NCI-H1092 treated with DMSO at 0.1 percent for 48 hours (cell line): ENCODE measurements at regions not wholly inside any gene's neighbourhood (a gene's known extent, or its start where the extent isn't known, plus 50 kb on each side); places are given as distances from the start of the nearest gene placed in this dataset.

Experiments
- DNase-seq: peaks from one replicate; lab custom pipeline; 2025; lab: John Stamatoyannopoulos, UW

DNA sequence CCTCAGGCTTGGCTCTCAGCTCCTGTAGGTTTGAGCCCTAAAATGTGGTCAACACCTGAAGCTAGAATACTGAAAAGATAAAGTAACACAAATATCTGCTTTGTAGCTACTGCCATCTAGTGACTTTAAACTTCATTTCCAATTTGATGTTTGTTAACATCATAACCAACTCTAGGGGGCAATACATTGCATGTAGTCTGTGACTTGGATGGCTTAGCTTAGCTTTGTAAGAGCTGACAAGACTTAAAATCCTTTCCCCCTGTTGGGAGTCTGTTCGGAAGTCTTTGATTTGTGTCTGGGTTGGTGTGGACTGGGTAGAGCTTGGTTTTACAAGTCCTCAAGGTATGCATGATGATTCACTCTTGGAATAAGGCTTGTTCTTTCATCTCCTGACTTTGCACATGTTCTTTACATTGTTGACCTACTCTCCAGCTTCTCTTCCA lies 51.7 kb downstream of the SCN11A start:
- peak; percentile 67 for DNase-seq

DNA sequence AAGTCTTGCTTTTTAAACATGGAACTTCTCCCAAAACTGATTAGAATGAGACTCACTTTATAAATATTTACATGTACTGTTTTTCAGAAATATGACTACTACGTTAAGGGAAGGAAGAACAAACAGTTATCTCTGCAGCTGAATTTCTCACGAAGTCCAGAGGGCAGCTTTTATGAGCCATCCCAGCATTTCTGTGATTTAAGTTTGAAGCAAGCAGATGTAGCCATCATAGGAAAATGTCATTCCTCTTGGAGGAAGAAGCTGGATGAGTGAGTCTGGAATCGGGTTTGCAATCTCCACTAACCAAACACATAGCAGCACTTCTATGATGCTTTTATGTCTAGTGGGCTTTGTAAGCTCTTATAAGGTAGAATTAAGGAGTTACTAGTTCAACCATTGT lies 53.7 kb downstream of the SCN11A start:
- no peak for DNase-seq

DNA sequence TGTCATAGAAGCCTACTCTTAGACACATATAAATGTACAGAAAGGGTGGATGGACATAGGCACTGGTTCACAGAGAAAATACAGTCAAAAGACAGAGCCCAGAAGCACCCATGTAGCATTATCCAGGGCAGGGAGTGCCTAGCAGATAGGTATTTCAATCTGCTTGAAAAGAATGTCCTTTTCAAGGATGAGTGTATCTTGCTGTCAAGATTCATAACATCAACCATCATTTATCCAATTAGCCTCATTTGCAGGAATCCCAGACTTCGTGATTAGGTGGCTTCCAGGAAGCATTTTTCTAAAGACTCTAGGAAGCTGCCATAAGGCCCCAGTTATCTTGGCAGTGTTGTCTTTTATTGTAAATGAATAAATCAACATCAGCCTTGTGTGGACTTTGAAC lies 55.6 kb downstream of the SCN11A start:
- DNase-seq: no peak

DNA sequence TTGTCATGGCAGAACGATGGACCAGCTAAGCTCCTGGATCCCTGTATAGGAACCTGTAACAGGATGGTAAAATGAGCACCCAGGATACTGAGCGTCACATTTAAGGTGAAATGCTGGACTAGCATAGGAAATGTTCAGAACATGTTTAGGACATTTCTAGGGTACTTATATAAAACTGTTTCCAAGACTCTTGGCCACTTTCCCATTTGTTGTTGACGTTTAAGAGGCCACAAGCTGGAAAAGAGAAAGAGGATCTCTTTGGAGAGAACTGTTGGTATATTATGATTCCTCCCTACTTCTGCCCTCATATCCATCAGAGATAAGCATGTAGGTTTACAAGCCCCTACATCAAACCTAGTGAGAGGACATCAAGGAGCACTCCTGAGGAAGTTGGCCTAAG lies 57.5 kb downstream of the SCN11A start:
- DNase-seq: no peak

DNA sequence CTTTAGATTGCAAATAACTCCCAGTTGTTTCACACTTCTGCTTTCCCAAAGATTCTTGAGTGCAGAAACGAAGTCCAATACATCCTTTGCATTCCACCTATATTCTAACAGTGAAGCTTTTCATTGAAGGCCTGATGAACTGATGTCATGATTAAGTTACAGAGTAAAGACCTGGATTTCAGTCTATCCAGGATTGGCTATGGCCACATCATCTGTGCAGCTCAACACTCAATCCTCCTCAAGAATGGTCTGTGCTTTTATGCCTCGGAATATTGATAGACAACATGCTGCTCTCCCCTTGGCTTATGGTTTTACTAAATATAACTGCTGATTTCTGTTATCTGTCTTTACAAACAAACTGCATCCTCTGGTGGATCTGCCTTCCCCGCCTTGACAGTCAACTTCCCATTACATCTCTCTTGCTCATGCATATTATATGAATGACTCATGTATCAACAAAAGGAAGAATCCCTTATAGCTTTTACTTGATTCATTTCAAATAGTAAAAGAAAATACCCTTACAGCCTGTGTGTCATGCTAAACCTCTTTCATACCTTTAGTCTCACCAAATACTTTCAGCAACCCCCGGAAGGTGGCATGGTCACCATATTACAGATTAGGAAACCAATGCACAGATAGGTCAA lies 59.5 kb downstream of the SCN11A start:
- no peak for DNase-seq

DNA sequence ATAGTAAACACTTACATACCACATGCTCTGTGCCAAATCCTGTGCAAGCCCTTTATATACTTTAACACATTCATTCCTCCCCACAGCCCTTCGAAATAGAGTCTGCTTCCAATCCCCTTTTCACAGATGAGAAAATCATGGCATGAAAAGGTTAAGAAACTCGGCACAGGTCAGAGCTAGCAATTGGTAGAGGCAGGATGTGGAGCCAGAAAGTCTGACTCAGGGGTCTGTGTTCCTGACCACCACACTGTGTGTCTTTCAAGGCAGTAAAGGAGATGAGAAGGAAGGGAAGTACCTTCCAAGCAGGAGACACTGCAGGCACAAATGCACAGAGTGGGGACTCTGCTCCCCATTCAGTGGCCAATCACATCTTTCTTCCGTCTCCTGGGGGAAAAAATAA lies 61.1 kb downstream of the SCN11A start:
- DNase-seq: no peak

DNA sequence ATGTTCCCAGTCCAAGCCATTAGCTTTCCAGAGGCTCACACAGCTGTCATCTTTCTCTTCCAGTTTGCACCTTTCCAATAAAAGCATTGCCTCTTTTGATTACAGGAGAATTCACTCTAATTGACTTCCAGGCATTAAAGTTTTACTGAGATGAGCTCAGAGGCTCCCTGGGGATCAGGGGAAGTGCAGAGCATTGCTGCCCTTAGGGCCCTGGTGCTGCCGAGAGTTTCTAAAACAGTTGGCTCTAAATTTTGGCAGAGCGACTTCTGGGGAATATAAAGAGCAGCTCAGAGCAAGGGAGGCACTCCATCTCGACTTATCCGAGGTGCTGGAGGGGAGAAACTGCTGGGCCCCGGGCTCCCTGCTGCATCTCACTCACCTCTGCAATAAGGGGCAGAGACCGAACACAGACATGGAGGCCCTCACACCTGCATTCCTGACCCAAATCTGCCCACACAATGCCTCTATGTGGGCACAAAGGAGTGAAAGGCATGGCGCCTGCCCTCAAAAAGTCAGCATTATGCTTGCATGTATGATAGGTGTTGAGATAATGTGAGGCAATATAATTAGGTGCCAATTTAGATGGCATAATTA lies 61.7 kb downstream of the SCN11A start:
- DNase-seq: no peak

DNA sequence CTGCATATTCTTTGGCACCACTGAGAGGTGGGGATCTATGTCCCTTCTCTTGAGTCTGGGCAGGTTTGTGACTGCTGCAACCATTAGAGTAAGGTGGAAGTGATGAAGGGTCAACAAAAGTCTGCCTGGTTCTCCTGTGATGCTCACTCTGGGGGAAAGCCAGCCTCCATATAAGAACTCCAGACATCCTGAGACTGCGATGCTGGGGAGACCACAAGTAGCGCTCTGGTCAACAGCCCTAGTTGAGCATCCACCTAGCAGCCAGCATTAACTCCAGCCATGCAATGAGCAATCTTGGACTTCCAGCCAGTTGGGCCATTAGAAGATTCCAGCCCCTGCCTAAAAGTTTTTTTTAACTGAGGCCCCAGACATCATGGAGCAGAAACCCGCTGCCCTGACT lies 62.8 kb downstream of the SCN11A start:
- DNase-seq: no peak

DNA sequence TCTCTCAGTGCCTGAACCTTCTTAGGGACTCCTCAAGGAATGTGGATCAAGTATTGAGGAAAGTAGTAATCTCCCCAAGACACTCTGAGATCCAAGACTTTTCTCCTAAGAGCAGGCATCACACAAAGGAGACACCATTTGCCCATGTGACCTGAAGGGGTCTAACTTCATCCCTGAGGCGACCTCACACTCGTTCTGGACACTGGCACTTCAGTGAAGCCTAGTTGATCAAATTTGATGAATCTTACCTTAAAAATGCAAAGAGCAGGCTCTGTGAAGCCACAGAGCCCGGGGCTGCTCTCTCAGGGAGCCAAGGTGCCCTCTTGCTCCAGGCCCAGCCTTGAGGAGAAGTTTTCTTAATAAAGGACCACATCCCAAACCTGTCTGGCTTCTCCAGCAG lies 64.3 kb downstream of the SCN11A start:
- no peak for DNase-seq

DNA sequence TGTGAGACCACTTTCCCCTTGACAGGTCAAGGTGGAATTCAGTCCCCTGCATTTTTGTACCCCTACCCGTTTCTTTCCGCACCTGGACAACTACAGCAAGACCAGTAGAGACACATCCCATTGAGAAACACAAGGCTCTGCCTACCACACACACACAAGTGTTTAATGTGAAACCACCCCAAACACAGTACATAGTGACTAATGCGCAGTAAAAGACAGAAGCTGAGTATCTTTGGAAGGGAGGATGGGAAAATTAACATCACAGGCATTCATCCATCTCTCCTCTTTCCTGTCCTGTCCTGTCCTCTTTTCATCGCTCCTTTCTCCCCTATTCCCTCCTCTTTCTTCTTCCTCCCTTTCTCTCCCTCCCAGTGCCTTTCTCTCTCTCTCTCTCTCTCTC lies 64.8 kb downstream of the SCN11A start:
- DNase-seq: no peak

DNA sequence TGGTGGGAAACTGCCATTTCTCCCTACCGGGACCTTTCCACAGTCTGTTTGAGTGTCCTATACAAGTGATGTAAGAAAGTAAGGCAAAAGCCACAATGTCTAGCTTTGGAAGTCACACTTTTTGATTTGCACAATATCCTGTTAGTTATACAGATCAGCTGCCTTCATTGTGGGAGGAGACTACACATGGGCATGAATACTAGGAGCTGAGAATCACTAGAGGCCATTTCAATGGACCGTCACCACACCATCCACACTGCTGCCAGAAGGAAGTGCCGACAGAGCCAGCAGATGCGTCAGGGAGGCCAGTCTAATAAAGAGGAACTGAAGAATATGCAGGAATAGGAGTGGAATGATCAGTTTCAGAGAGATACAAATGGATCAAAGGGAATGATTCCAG lies 65.8 kb downstream of the SCN11A start:
- DNase-seq: no peak

DNA sequence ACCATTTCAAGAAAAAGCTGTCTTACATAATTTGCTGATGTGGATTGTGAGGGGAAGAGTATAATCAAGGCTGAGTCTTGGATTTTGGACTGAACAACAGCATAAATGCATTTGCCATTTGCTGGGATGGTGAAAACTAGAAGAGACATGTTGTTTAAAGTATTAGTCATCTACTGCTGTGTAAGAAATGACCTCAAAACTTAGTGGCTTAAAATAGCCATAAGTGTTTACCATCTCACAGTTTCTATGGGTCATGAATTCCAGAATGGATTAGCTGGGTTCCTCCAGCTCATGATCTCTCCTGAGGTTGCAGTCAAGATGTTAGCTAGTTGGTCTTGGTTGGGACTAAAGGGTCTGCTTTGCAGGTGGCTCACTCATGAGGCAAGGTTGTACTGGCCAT lies 66.2 kb downstream of the SCN11A start:
- no peak for DNase-seq

DNA sequence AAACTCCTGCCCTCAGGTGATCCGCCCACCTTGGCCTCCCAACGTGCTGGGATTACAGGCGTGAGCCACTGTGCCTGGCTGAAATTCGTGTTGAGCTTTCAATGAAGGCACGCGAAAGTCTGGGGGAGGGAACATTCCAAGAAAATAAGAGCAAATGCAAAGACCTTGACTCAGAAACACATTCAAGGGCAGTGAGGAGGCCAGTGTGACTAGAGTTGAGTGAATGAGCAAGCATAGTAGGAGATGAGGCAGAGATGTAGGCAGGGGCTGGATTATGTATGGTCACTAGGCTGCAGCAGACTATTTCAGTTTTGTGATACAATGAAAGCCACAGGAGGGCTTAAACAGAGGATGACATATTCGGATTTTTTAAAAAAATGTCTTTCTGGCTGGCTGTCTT lies 67.0 kb downstream of the SCN11A start:
- no peak for DNase-seq

DNA sequence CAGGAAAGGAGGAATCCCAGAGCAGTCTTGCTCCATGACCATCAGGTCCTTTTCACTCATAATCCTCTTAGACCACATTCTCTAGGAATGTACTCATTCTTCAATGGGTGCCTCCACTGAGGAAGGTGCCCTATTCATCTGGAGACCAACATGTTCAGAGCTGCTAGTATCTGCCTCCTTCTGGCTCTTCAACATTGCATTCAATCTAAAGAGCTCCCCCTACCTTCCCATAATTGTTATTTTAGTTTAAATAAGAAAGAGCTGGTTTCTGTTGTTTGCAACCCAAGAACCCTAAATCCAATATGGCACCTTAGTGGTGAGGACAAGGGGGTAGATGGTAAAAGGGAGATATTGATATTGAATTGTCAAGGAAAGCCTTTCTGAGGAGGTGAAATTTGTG lies 67.6 kb downstream of the SCN11A start:
- no peak for DNase-seq

DNA sequence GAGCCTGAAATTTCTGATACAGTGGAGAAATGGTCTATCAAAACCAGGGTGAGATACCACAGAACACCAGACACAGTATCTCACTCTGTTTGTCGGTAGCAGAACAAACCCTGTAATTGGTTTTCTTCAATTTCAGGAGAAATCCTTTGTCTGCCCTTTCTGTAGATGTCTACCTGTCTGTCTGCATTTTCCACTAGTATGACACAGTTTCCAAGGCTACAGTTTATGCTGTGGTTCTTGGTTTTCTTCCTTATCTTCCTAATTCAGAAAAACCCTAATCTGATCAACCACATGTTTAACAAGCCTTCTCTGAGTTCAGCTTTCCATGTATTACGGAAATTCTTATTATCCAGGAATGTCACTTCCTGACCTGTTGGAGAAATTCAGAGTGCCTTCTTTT lies 70.8 kb downstream of the SCN11A start:
- no peak for DNase-seq

DNA sequence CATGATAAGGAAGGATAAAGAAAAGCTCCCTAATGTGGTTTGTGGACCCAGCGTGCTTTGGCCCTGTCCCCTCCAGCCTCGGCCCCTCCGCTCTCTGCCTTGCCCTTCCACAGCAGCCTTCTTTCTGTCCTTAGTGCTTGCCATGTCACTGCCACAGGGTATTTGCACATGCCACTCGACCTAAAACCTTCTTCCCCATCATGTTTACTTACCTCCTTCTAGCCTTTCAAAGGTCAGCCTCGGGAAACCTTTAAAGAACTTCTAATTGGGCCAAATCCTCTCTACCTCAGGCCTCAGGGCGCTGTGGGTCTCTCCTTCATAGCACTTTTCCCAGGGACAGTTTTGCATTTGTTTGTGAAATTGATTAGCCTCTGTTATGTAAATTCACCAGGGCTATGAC lies 73.0 kb downstream of the SCN11A start:
- no peak for DNase-seq

DNA sequence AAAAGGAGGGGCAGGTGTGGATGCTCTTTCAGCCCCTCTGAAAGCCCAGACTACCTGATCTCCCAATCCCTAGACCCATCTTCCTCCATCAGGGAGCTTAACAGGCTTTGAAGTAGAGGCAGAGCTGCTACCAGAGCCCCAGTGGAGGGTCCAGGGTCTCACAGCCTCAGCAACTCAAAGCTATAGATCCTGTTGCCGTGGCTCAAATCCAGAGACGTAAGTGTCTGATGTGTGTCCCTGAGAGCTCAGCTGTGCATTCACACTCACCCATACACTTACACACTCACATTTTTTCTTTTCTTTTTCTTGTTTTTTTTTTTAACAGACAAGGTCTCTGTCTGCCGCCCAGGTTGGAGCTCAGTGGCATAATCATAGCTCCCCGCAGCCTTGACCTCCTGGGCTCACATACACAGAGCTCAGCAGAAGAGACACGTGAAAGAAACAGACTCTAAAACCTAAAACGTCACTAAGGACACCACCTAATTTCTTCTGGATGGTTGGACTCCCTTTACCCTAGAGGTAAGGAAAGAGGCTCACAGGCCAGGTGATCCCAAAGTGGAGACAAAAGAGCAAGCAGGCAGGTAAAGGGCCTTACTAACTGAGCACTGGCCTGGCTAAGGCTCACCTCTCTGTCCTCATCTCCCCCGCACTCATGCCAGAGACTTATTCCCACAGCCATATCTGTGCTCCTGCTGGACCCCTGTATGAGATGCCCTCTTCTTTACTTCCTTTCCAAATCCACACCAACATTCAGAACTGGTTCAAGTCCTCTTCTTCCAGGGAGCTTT lies 80.7 kb downstream of the SCN11A start:
- DNase-seq: no peak

DNA sequence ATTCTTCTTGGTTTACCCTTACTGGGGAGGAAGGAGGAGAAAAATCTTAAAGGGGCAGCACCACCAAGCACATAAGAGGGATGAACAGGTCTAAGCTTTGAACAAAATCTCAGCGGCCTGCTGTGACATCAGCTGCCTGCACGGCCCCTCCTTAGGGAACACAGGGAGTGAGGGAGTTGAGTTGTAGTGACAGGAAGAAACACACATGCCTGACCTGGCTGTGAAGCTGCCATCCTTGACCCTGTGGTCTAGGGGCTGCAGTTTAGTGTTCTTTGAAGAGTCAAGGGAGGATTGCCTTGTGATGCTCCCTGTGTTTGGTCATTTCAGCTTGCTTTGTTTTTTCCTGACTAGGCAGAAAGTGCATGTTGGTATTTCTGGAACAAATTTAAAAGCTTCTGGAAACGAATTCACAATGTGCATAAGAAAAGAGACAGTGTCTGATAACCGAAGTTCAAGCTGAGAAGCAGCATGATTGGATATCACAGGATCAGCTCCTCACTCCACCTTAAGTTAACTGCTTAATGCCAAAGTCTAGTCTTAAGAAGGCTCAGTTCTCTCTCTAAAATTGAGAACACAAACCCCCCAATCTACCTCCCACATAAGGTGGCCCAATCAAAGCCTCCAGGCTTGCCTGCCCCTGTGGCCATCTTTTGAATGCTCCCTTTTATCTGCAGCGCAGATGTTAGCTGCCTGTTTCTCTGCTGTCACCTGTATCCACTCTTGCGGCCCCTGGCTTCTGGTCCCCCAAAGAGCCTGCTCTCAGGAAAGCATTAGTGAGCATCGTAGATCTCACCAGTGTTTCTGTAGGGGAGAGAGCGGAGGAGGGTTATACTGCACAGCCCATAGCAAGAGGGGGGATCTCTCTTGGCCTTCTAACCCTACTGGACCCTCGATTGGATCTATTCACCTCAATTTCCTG lies 82.2 kb downstream of the SCN11A start:
- no peak for DNase-seq

DNA sequence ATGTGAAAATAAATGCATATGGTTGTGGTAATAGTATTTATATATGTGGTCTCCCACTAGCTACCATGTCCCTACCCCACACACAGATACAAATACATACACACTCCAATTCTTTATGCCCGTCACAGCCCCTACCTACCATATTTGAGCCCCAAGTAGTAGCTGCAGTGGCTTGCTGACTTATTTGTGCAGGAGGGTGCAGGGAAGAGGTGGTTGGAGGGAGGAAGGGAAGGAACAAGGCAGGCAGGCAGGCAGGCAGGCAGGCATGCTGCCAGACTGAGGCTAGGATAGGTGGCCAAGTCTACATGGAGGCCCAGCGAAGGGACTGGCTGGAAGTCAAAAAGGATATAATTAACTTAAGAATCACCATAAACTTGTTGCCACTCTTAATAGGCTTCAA lies 82.9 kb downstream of the SCN11A start:
- no peak for DNase-seq

DNA sequence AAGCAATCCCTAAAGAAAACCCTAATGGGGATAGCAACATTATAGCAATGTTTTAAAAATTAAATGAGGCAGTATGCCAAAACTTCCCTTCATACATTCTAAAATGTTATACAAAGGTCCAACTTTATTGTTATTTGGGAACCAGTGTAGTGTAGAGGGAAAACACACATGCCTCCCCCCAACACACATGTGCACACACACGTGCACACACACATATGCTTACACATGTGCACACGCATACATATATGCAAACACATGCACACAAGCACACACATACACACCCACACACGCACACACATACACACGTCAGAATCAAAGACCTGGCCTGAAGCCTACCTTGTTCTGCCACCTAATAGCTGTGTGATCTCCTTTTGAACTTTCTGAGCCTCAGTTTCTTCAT lies 83.3 kb downstream of the SCN11A start:
- DNase-seq: no peak

DNA sequence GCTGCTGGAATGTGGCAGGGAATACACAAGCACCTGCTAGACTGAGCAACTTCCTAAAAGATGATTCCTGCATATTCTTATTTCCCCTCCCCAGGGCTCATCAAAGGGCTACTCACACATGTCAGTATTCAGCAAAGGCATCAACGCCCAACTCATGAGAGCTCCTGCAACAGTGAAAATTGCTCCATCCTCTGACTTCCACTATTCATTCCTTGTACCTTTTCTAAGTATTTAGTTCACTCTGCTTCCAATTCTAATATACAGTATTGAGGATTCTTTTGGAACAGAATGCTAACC lies 84.1 kb downstream of the SCN11A start:
- no peak for DNase-seq

DNA sequence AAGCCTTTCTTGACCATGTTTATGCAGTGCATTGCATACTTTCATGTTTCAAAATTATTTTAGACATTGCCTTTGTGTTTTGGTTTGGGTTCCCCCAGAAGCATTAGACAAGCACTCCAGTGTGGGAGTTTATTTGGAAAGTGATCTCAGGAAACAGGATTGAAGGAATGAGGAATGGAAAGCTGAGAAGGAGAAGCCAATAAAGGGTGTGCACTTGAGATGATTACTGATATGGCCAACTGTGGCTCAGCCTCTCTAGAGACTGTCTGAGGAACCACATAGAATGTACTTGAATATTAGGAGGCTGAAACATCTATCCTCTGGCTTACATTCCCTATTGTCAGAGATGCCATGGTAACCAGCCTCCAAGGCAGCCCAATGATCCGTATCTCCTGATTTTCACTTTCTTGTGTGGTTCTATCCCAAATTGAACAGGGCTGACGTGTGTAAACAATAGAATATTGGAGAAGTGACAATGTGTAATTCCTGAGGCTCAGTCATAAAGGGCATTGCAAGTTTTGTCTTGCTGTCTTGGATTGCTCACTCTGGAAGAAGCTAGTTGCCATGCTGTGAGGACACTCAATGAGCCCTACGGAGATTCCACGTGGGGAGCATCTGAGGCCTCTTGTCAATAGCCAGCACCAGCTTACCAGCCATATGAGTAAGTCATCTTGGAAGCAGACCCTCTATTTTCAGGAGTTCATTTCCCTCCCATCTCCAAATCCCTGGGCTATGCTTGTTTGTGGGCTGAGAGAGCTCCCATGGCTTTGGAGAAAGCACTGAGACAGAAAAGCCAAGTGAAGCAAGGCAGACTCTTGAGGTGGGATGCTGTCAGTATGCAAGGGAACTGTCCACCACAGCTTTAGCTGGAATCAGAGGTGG lies 84.7 kb downstream of the SCN11A start:
- no peak for DNase-seq
